KG1 (cell line): ENCODE measurements at regions not wholly inside any gene's neighbourhood (a gene's known extent, or its start where the extent isn't known, plus 50 kb on each side); places are given as distances from the start of the nearest gene placed in this dataset.

ENCODE experiments used
- DNase-seq: peaks from one replicate; lab custom pipeline; 2025; lab: John Stamatoyannopoulos, UW

- DNase-seq: no peak
Measured at GRCh38 chr3:69532547-69533224, 146.8 kb upstream of the FRMD4B start.

DNA sequence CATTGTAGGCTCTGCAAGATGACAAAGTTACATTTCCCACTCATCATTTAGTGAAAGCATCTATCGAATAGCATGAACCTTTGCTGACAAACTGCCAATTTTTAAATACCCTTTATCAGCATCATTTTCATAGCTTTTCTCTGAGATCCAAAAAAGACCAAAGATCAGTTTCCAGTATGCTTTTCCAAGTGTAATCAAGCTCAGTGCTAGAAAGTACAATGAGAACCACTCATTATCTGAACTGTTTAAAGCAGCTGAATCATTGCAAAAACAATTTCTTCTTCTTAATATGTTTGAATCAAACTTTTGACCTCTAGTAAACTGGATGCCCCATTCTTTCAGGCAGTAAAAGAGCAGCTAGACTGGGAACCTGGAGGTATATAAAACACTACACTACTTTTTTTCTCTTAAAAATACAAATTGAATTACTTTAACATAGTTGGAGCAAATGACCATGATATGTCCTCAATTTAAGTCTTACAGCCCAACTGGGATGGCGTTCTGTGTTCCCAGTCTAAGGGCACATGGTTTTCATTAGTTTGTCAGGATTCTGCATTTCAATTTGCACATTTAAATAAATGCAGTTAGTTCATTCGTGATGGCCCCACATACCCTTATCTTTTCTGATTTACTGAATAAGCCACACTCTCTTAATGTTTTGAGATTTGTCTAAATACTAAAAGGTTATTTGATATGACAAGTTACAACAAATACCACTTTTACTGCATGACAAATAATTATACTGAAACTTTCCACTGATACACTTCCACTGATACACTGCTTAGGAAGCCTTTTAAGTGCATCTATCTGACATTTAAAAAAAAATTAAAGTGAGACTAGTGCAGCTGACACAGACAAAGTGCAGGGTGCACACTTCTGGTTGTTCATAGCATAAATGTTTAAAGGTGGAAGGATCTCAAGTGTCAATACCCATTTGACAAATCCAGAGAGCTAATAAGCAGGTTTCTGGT, 146.0 kb upstream of the FRMD4B start:
- DNase-seq: no peak

GRCh38 chr3:69530554-69530953, 144.7 kb upstream of the FRMD4B start:
- no peak for DNase-seq

DNA sequence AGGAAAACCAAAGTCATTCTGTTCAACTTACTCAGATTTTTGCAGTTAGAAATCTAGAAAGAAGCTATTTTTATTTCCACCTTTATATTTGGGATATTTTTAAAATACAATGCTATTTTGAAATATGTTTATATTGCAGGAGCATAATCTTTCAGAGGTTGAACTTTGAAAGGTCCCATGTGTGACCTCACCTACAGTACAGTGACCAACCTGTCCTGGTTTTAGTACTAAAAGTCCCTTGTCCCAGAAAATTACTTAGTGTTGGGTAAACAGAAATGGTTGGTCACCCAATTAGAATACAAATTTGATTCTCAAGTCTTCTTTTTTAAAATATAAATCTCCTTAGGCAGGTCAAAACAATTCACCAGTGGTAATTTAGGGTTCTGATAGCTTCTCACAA, 141.6 kb upstream of the FRMD4B start:
- DNase-seq: no peak

GRCh38 chr3:69524816-69525215, 138.9 kb upstream of the FRMD4B start:
- no peak for DNase-seq

DNA sequence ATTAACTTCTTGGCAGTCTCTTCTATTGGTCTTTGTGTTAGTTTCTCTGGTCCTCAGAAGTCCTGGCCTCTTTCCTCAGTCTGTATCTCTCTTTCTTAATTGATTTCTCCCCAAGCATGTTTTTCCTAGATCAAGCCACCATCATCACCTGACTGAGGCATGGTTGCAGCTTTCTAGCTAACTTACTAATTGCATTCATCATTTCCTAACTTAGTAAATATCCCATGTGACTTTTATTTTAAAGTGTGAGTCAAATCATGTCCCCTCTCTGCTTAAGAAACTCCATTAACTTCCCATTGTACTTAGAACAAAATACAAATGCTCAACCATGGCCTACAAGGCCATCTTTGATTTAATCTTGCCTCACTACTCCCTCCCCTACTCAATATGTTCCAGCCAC, 135.4 kb upstream of the FRMD4B start:
- DNase-seq: no peak

GRCh38 chr3:69511361-69511760, 125.5 kb upstream of the FRMD4B start:
- DNase-seq: no peak

DNA sequence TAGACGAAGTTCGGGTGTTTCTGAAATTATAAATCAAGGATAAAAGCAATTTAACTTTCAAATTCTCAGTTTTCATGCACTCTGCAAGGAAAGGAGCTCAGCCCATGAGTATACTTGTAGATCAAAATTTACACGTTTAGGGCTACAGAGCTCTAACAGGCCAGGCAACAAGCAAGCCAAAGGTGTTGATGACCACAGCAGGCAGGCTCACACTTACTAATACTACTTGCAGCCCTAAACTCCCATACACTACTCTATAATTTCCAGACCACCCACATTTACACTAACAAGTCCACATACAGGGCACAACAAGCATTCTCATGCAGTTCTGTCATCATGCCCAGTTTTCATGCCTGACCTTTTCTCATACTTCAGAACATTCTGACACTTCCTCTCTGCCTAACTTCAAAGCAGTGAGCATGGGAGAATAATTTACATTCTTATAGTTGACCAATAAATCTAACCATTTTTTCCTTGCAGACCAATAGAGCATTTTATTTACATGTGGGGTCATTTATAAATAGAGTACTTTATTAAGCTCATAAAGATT, 124.7 kb upstream of the FRMD4B start:
- DNase-seq: no peak

DNA sequence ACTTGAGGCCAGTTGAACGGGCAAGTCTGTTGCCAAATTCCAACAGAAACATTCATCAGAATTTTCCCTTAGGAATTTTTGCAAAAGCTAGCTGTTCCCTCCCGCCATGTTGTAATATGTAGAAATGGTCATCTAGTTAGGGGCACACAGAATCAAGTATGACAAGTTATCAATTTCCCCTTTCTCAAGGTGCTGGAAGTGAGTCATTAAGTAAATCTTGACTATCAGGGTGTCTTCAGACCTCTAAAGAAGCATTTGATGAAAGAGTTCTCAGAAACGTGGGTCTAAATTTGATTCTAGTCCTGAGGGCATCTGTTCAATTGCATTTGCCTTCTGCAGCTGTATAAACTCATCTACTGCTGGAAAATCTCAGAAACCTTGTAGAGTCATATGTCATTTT, 123.4 kb upstream of the FRMD4B start:
- DNase-seq: no peak

GRCh38 chr3:69505770-69506407, 120.0 kb upstream of the FRMD4B start:
- DNase-seq: no peak

GRCh38 chr3:69504232-69504631, 118.3 kb upstream of the FRMD4B start:
- DNase-seq: no peak

- DNase-seq: no peak
Measured at GRCh38 chr3:69500604-69501003, 114.7 kb upstream of the FRMD4B start.

DNA sequence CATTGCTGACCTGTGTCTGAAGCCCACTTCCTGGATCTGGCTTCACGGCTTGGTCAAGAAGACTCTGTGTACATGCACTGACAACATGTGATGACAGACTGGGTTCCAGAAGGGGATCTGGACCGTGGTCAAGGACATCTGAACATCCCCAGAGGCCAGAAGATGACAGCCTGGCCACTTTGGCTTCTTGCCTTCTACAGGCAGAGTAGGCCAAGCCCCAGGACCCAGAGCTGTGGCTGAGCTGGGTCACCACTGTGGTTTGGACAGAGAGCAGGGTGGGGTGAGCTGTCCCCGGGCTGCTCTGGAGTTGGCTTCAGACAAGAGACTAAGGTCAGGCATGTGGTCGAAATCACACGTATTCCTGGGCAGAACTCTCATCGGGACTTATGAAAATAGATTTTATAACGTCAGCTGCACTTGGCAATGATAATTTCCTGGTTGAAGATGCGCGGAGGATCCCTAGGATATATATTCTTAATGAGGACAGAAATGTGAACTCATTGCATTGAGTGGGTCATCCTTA, 114.1 kb upstream of the FRMD4B start:
- no peak for DNase-seq

DNA sequence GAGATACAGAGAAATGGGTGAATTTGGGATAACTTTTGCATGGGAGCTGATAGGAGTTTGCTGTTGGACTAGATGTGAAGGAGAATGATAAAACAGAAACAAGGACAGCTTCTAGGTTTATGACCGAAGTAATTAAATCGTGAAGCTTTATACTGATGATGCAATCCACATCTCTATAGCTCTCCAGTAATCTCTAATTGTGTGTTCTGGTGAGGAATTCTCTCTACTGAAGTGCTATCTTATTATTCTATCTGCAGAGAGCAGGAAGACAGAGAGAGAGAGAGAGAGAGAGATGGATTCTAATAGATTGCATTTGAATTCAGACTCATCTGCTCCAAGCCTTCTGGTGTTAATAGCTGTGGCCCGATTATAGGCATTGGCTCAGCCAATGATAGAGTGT, 113.5 kb upstream of the FRMD4B start:
- no peak for DNase-seq

GRCh38 chr3:69496856-69497255, 111.0 kb upstream of the FRMD4B start:
- no peak for DNase-seq

- no peak for DNase-seq
Measured at GRCh38 chr3:69494185-69494584, 108.3 kb upstream of the FRMD4B start.

DNA sequence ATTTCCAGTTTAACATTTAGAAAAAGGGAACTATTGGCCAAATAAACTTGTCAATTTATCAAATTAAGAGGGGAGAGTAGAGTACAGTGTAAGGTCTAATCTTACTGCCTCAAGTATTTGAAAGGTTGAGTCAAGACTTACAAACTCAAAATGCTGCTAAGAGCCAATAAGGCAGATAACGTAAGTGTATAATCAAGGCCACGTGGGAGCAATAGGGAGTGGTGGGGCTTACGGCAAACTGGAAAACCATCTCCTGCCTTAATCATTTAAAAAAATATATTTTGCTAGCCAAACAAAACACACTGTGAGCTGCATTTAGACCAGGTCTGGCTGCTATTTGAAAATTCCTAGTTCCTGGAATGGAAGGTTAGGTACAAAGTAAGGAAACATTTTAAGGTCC, 107.3 kb upstream of the FRMD4B start:
- no peak for DNase-seq

GRCh38 chr3:69491975-69492374, 106.1 kb upstream of the FRMD4B start:
- DNase-seq: no peak

GRCh38 chr3:69490971-69491370, 105.1 kb upstream of the FRMD4B start:
- no peak for DNase-seq

GRCh38 chr3:69490235-69490634, 104.3 kb upstream of the FRMD4B start:
- DNase-seq: peak; percentile 5

DNA sequence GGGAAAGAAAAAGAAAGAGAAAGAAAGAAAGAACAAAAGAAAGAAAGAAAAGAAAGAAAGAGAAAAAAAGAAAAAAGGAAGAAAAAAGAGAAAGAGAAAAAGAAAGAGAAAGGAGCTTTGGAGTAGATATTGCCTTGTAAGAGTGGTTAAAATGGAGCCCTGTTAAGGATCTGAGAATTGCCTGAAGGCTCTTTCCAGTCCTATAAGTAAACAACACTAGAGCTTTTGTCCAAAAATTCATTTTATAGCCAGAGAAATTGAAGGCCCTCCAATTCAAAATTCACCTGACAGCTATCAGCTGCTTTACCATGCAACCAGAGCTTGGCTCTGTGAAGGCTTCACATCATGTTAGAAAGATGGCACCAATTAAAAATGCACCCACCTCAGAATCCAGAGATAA, 102.1 kb upstream of the FRMD4B start:
- no peak for DNase-seq

- DNase-seq: no peak
Measured at GRCh38 chr3:69485489-69485888, 99.6 kb upstream of the FRMD4B start.
